K562 (cell line): ENCODE measurements at regions not wholly inside any gene's neighbourhood (a gene's known extent, or its start where the extent isn't known, plus 50 kb on each side); places are given as distances from the start of the nearest gene placed in this dataset.

Experiments
- ATAC-seq: fragments of 200-7000 bp; cut with Tn5 transposase; 3 replicates; pipeline ENCODE4 v1.9.1; 2020; ENCODE audit warnings: moderate library complexity
- BruUV-seq: library from RNA; stranded (reverse); fragments of 400-500 nt; replicated peaks from 2 replicates; lab custom pipeline; 2021; lab: Mats Ljungman, UMichigan
- CTCF ChIA-PET: fragments of 300-600 bp; formaldehyde crosslinking; extraction: SDS; loops from one replicate; lab custom pipeline; 2021; ENCODE audit warnings: low intra/inter-chr PET ratio; lab: Yijun Ruan, JAX
- POLR2A ChIA-PET: fragments of 300-600, 350-650 bp; sonication (Branson Sonifier 250); formaldehyde crosslinking; extraction: SDS; loops from one replicate; lab custom pipeline; 2021; ENCODE audit warnings: antibody characterized with exemption, inconsistent platforms; lab: Yijun Ruan, JAX
- DNase-seq, 4 experiments: peaks; one replicate each; pipeline versions ENCODE4 v3.0.0 to v3.0.0-alpha.2; 2011 to 2018; ENCODE audit warnings: low spot score in 3 of 4, mixed read lengths in 3 of 4; ENCODE audit errors: extremely low read depth in 1 of 4
- FAIRE-seq: peaks from 2 replicates; lab custom pipeline; 2011; peaks lifted over from hg19 to GRCh38; lab: Jason Lieb, UNC
- H2AFZ ChIP-seq: 2 replicates; pipeline ENCODE4 v1.6.0; 2011; ENCODE audit warnings: low read depth, low read length, control low read depth, inconsistent platforms
- H3K27ac ChIP-seq: fragments of 200-600 bp; 3 replicates; pipeline ENCODE4 v1.8.0; 2011; ENCODE audit warnings: low read depth, mild to moderate bottlenecking, control low read depth, inconsistent platforms, low read length, moderate library complexity, mixed read lengths; ENCODE audit errors: extremely low read depth
- H3K27me3 ChIP-seq, 2 experiments: fragments of 300-600 bp in 1 of 2; 2 replicates in 1 of 2; 3 replicates in 1 of 2; pipeline versions ENCODE4 v1.6.0 to v1.8.0; 2011; ENCODE audit warnings: inconsistent platforms in 2 of 2, low read length in 2 of 2, mild to moderate bottlenecking in 1 of 2, mixed read lengths in 1 of 2, moderate library complexity in 1 of 2; ENCODE audit not compliant: control insufficient read depth in 2 of 2, insufficient read depth in 2 of 2
- H3K36me3 ChIP-seq: fragments of 300-600 bp; 3 replicates; pipeline ENCODE4 v1.8.0; 2011; ENCODE audit warnings: mild to moderate bottlenecking, low read length, inconsistent platforms; ENCODE audit not compliant: control insufficient read depth, insufficient read depth
- H3K4me1 ChIP-seq, 2 experiments: fragments of 200-600 bp in 1 of 2; replicated peaks in 1 of 2; 2 replicates in 1 of 2; 3 replicates in 1 of 2; pipeline versions ENCODE4 v1.5.1 to v1.8.0; 2011; ENCODE audit warnings: inconsistent platforms in 2 of 2, low read length in 2 of 2, mild to moderate bottlenecking in 1 of 2, mixed read lengths in 1 of 2, moderate library complexity in 1 of 2; ENCODE audit not compliant: control insufficient read depth in 2 of 2, insufficient read depth in 2 of 2
- H3K4me2 ChIP-seq: 2 replicates; pipeline ENCODE4 v1.6.1; 2011; ENCODE audit warnings: low read length, control low read depth, inconsistent platforms, mixed read lengths; ENCODE audit not compliant: insufficient read depth
- H3K4me3 ChIP-seq: fragments of 200-600 bp; sonication (generic), shearing (Covaris generic); 2 replicates; pipeline ENCODE4 v1.5.1; 2016; ENCODE audit warnings: control low read depth, inconsistent platforms
- H3K79me2 ChIP-seq: fragments of 200-600 bp; 3 replicates; pipeline ENCODE4 v1.8.0; 2011; ENCODE audit warnings: low read length, inconsistent platforms; ENCODE audit not compliant: control insufficient read depth, insufficient read depth
- H3K9ac ChIP-seq, 2 experiments: 2 replicates each; pipeline versions ENCODE4 v1.6.0 to v1.6.1; 2011; ENCODE audit warnings: low read depth in 2 of 2, low read length in 2 of 2, control low read depth in 1 of 2, inconsistent platforms in 1 of 2, mild to moderate bottlenecking in 1 of 2, mixed read lengths in 1 of 2; ENCODE audit not compliant: insufficient read depth in 1 of 2
- H3K9me1 ChIP-seq: one replicate; pipeline ENCODE4 v1.6.0; 2011; ENCODE audit warnings: inconsistent platforms, mild to moderate bottlenecking, low read length, moderate library complexity; ENCODE audit not compliant: control insufficient read depth, insufficient read depth
- H3K9me3 ChIP-seq: replicated peaks from 2 replicates; pipeline ENCODE4 v1.5.1; 2011; ENCODE audit warnings: low read depth, low read length, inconsistent platforms; ENCODE audit not compliant: control insufficient read depth, insufficient read depth
- H4K20me1 ChIP-seq: replicated peaks from 2 replicates; pipeline ENCODE4 v1.6.1; 2011; ENCODE audit warnings: low read length, inconsistent platforms, mixed read lengths; ENCODE audit not compliant: control insufficient read depth, insufficient read depth
- DDX20 ChIP-seq: fragments of 450-650 bp; IDR thresholded peaks from 2 replicates; pipeline ENCODE4 v1.6.1; 2016; ENCODE audit warnings: missing genetic modification characterization, low read depth, mild to moderate bottlenecking, missing compliant biosample characterization, moderate library complexity
- NFE2 ChIP-seq: IDR thresholded peaks from 2 replicates; pipeline ENCODE4 v1.6.1; 2014; ENCODE audit warnings: antibody characterized with exemption, low read depth
- SMARCA4 ChIP-seq: fragments of 450-650 bp; IDR thresholded peaks from 2 replicates; pipeline ENCODE4 v1.6.1; 2016
- SREBF1 ChIP-seq: fragments of 150-350 bp; IDR thresholded peaks from 2 replicates; pipeline ENCODE4 v1.6.1; 2014; ENCODE audit warnings: antibody characterized with exemption, low read depth, low read length, borderline replicate concordance
- ZNF551 ChIP-seq: fragments of 250-450 bp; sonication (Bioruptor Pico); IDR thresholded peaks from 2 replicates; pipeline ENCODE4 v1.5.0; 2021; ENCODE audit warnings: mild to moderate bottlenecking, moderate library complexity
- WGBS: fragments of 100-300 bp; shearing (Covaris generic); methylation state at CpG from one replicate; pipeline ENCODE4 v1.1.6; 2016; ENCODE audit warnings: low coverage, mixed read lengths; ENCODE audit not compliant: insufficient coverage; ENCODE audit errors: missing lambda C conversion rate; 5-methylcytosine and 5-hydroxymethylcytosine counted together
- in situ Hi-C: fragments of 300-500 bp; cut with MboI; formaldehyde crosslinking; loops from 4 replicates; pipeline ENCODE4 v1.15.0; 2018; ENCODE audit warnings: inconsistent platforms, mixed read lengths
- intact Hi-C: fragments of 100-400 bp; cut with micrococcal nuclease; formaldehyde crosslinking; loops from 2 replicates; pipeline ENCODE4 v1.14.2; 2022
- TF ChIP-seq, protein P1 (sequence below), 3 experiments: IDR thresholded peaks in 2 of 3; conservative IDR thresholded peaks in 1 of 3; 2 replicates each; pipeline ENCODE4 v1.5.1; 2011 to 2012; ENCODE audit warnings: low read length in 3 of 3, mild to moderate bottlenecking in 3 of 3, control low read depth in 2 of 3, improper control_type of control experiment in 1 of 3, inconsistent platforms in 1 of 3, low read depth in 1 of 3, mixed read lengths in 1 of 3, moderate library complexity in 1 of 3; ENCODE audit not compliant: insufficient read depth in 2 of 3
- TF ChIP-seq, protein P2 (sequence below): fragments of 250-450 bp; sonication (Bioruptor Pico); IDR thresholded peaks from 2 replicates; pipeline ENCODE4 v1.5.1; 2021; ENCODE audit warnings: mild to moderate bottlenecking
- TF ChIP-seq, protein P3 (sequence below): fragments of 250-450 bp; sonication (Bioruptor Pico); IDR thresholded peaks from 2 replicates; pipeline ENCODE4 v1.4.0; 2020; ENCODE audit warnings: mild to moderate bottlenecking, moderate library complexity

DNA sequence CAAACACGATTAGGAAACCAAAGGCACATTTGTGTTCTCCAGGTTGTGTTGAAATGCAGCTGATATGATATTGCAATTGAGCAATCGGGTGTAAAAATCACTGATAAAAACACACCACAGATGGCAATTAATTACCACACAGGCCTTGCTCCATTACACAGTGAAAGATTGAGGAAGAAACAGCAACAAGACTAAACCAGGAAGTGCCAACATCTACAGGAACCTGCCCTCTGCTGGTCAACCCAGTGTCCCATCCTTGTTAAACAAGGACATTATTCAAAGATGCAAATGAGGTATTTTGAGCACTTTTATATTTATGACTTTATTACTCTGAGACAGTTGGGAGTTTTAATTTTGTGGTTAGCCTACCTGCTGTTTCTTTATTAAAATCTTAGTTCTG lies 765.6 kb upstream of the GHITM start:
- DNase-seq: peak in 1 of 4 experiments; percentile 9
- no peak for FAIRE-seq
- no peak overlapping the region for H2AFZ ChIP-seq
- no peak overlapping the region for H3K9ac ChIP-seq
- no peaks in the 10 kb centered on the region for H3K79me2 ChIP-seq
- H3K9me1 ChIP-seq: no peaks in the 10 kb centered on the region
- intact Hi-C loops: no loop called here
- no peak overlapping the region for H3K4me2 ChIP-seq
- ChIA-PET POLR2A (no interaction called here), CTCF (no interaction called here)
- 0 out of 2 replicates have a peak, but pooled peaks cover 7% of the 10 kb centered on the region for H3K9me3 ChIP-seq
- H3K4me1 ChIP-seq: no peaks in the 10 kb centered on the region
- no TSS peak for BruUV-seq
- no peak for ATAC-seq
- no peak overlapping the region for H3K27ac ChIP-seq
- H4K20me1 ChIP-seq: no peaks in the 10 kb centered on the region
- H3K36me3 ChIP-seq: no peaks in the 10 kb centered on the region
- H3K4me3 ChIP-seq: no peak overlapping the region
- 3% methylated on average over 2 of the region's 2 CpGs for WGBS
- H3K27me3 ChIP-seq: no peaks in the 10 kb centered on the region
- in situ Hi-C loops: no loop called here
- TF ChIP-seq, protein P1, sequence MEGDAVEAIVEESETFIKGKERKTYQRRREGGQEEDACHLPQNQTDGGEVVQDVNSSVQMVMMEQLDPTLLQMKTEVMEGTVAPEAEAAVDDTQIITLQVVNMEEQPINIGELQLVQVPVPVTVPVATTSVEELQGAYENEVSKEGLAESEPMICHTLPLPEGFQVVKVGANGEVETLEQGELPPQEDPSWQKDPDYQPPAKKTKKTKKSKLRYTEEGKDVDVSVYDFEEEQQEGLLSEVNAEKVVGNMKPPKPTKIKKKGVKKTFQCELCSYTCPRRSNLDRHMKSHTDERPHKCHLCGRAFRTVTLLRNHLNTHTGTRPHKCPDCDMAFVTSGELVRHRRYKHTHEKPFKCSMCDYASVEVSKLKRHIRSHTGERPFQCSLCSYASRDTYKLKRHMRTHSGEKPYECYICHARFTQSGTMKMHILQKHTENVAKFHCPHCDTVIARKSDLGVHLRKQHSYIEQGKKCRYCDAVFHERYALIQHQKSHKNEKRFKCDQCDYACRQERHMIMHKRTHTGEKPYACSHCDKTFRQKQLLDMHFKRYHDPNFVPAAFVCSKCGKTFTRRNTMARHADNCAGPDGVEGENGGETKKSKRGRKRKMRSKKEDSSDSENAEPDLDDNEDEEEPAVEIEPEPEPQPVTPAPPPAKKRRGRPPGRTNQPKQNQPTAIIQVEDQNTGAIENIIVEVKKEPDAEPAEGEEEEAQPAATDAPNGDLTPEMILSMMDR (IDR thresholded peaks at IDR 0.05 in 2 of 3, conservative IDR thresholded peaks at IDR 0.05 in 1 of 3; ENCODE audit: insufficient read depth in 2 of 3, low read depth in 1 of 3, low read length in 3 of 3): peak in 1 of 3 experiments; percentile 28; a peak in 2 of 6 replicates
- TF ChIP-seq NFE2: no peak

DNA sequence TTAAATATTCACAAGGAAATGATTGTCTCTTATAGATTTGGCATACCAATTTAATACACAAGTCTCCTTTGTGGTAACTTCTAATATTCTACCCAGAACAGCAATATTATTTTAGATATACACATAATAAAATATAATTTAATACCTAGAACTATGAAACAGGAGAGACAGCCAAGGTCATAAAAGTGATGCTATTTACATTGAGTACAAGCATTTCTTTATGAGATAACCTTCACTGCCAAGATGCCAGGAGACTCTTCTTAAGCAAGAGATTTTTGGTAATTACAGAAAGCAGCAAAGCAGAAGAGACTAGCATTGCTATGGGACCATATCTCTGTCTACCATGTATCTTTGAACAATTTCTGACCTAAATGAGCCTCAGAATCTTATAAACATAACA lies 764.6 kb upstream of the GHITM start:
- BruUV-seq: no TSS peak
- 0 out of 2 replicates have a peak, but pooled peaks cover 7% of the 10 kb centered on the region for H3K9me3 ChIP-seq
- no peaks in the 10 kb centered on the region for H3K79me2 ChIP-seq
- H3K4me2 ChIP-seq: no peak overlapping the region
- H4K20me1 ChIP-seq: no peaks in the 10 kb centered on the region
- no peak for FAIRE-seq
- in situ Hi-C loops: no loop called here
- H3K27me3 ChIP-seq: no peaks in the 10 kb centered on the region
- intact Hi-C loops: no loop called here
- no peak overlapping the region for H3K27ac ChIP-seq
- no peak for DNase-seq
- no peaks in the 10 kb centered on the region for H3K4me1 ChIP-seq
- H3K9me1 ChIP-seq: no peaks in the 10 kb centered on the region
- no peak overlapping the region for H2AFZ ChIP-seq
- no peak overlapping the region for H3K4me3 ChIP-seq
- no peak for ATAC-seq
- no peaks in the 10 kb centered on the region for H3K36me3 ChIP-seq
- ChIA-PET CTCF (no interaction called here), POLR2A (no interaction called here)
- no peak overlapping the region for H3K9ac ChIP-seq
- TF ChIP-seq DDX20 (tag) (no peak), ZNF551 (CRISPR knock-in tag) (no peak), SMARCA4 (no peak), SREBF1 (no peak)
- TF ChIP-seq, protein P1 (IDR thresholded peaks at IDR 0.05 in 2 of 3, conservative IDR thresholded peaks at IDR 0.05 in 1 of 3; ENCODE audit: insufficient read depth in 2 of 3, low read depth in 1 of 3, low read length in 3 of 3): no peak
- TF ChIP-seq, protein P2, sequence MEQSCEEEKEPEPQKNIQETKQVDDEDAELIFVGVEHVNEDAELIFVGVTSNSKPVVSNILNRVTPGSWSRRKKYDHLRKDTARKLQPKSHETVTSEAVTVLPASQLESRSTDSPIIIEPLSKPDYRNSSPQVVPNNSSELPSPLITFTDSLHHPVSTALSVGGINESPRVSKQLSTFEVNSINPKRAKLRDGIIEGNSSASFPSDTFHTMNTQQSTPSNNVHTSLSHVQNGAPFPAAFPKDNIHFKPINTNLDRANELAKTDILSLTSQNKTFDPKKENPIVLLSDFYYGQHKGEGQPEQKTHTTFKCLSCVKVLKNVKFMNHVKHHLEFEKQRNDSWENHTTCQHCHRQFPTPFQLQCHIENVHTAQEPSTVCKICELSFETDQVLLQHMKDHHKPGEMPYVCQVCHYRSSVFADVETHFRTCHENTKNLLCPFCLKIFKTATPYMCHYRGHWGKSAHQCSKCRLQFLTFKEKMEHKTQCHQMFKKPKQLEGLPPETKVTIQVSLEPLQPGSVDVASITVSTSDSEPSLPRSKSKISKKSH: no peak
- TF ChIP-seq, protein P3, sequence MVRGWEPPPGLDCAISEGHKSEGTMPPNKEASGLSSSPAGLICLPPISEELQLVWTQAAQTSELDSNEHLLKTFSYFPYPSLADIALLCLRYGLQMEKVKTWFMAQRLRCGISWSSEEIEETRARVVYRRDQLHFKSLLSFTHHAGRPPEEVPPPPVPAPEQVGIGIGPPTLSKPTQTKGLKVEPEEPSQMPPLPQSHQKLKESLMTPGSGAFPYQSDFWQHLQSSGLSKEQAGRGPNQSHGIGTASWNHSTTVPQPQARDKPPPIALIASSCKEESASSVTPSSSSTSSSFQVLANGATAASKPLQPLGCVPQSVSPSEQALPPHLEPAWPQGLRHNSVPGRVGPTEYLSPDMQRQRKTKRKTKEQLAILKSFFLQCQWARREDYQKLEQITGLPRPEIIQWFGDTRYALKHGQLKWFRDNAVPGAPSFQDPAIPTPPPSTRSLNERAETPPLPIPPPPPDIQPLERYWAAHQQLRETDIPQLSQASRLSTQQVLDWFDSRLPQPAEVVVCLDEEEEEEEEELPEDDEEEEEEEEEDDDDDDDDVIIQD (CRISPR knock-in tag): no peak
